ENCODE measurements at regions not wholly inside any gene's neighbourhood (a gene's known extent, or its start where the extent isn't known, plus 50 kb on each side); places are given as distances from the start of the nearest gene placed in this dataset.

GRCh38 chr4:22055954-22056353, 107.4 kb upstream of the KCNIP4 start:
- TF ChIP-seq FOXM1 (IDR thresholded peaks at IDR 0.05; ENCODE audit: low read depth) (no peak), FOXM1 (CRISPR knock-in tag; IDR thresholded peaks at IDR 0.05; ENCODE audit: low read depth) (no peak), ZNF239 (CRISPR knock-in tag; IDR thresholded peaks at IDR 0.05) (no peak), EZH2 (IDR thresholded peaks at IDR 0.05; ENCODE audit: borderline replicate concordance, low read depth, low read length) (no peak), SIX5 (IDR thresholded peaks at IDR 0.05; ENCODE audit: borderline replicate concordance in 1 of 2, insufficient read depth in 1 of 2, low read depth in 1 of 2, low read length in 2 of 2) (no peak), SAFB (IDR thresholded peaks at IDR 0.05; ENCODE audit: borderline replicate concordance, low read depth, low read length) (no peak), U2AF2 (optimal IDR thresholded peaks at IDR 0.05; ENCODE audit: low read depth, low read length) (no peak), TCF3 (CRISPR knock-in tag; IDR thresholded peaks at IDR 0.05) (no peak), UBTF (IDR thresholded peaks at IDR 0.05; ENCODE audit: borderline replicate concordance in 1 of 2, low read depth in 2 of 2, low read length in 2 of 2) (no peak), ZBTB26 (CRISPR knock-in tag; IDR thresholded peaks at IDR 0.05) (no peak)
- TF ChIP-seq, protein P1, sequence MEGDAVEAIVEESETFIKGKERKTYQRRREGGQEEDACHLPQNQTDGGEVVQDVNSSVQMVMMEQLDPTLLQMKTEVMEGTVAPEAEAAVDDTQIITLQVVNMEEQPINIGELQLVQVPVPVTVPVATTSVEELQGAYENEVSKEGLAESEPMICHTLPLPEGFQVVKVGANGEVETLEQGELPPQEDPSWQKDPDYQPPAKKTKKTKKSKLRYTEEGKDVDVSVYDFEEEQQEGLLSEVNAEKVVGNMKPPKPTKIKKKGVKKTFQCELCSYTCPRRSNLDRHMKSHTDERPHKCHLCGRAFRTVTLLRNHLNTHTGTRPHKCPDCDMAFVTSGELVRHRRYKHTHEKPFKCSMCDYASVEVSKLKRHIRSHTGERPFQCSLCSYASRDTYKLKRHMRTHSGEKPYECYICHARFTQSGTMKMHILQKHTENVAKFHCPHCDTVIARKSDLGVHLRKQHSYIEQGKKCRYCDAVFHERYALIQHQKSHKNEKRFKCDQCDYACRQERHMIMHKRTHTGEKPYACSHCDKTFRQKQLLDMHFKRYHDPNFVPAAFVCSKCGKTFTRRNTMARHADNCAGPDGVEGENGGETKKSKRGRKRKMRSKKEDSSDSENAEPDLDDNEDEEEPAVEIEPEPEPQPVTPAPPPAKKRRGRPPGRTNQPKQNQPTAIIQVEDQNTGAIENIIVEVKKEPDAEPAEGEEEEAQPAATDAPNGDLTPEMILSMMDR (IDR thresholded peaks at IDR 0.05 in 2 of 3, conservative IDR thresholded peaks at IDR 0.05 in 1 of 3; ENCODE audit: insufficient read depth in 2 of 3, low read depth in 1 of 3, low read length in 3 of 3) = no peak
- TF ChIP-seq, protein P2, sequence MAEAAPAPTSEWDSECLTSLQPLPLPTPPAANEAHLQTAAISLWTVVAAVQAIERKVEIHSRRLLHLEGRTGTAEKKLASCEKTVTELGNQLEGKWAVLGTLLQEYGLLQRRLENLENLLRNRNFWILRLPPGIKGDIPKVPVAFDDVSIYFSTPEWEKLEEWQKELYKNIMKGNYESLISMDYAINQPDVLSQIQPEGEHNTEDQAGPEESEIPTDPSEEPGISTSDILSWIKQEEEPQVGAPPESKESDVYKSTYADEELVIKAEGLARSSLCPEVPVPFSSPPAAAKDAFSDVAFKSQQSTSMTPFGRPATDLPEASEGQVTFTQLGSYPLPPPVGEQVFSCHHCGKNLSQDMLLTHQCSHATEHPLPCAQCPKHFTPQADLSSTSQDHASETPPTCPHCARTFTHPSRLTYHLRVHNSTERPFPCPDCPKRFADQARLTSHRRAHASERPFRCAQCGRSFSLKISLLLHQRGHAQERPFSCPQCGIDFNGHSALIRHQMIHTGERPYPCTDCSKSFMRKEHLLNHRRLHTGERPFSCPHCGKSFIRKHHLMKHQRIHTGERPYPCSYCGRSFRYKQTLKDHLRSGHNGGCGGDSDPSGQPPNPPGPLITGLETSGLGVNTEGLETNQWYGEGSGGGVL (CRISPR knock-in tag; IDR thresholded peaks at IDR 0.05) = no peak

All from K562 (cell line).